Bone marrow (tissue), 2 donors: ENCODE measurements at regions not wholly inside any gene's neighbourhood (a gene's known extent, or its start where the extent isn't known, plus 50 kb on each side); places are given as distances from the start of the nearest gene placed in this dataset.

Experiments used
- DNase-seq, 2 donors: peaks; one replicate each; lab custom pipeline; 2025; lab: John Stamatoyannopoulos, UW

GRCh38 chr22:22075382-22076163, 93.0 kb upstream of the TOP3B start:
- no peak for DNase-seq

GRCh38 chr22:22074634-22075381, 92.2 kb upstream of the TOP3B start:
- no peak for DNase-seq

- no peak for DNase-seq
These were observed 91.4 kb upstream of the TOP3B start for GRCh38 chr22:22073769-22074561.

- DNase-seq = no peak
These were observed 89.7 kb upstream of the TOP3B start for GRCh38 chr22:22072169-22072836.

- no peak for DNase-seq
These were observed 88.9 kb upstream of the TOP3B start for GRCh38 chr22:22071455-22071854.

- no peak for DNase-seq
These were observed 87.8 kb upstream of the TOP3B start for GRCh38 chr22:22070371-22070824.

- no peak for DNase-seq
These were observed 87.1 kb upstream of the TOP3B start for GRCh38 chr22:22069450-22070370.

- no peak for DNase-seq
These were observed 86.1 kb upstream of the TOP3B start for GRCh38 chr22:22068657-22069056.

GRCh38 chr22:22068025-22068424, 85.4 kb upstream of the TOP3B start:
- DNase-seq = no peak

GRCh38 chr22:22067192-22067591, 84.6 kb upstream of the TOP3B start:
- no peak for DNase-seq

GRCh38 chr22:22064580-22064979, 82.0 kb upstream of the TOP3B start:
- no peak for DNase-seq

- no peak for DNase-seq
These were observed 79.8 kb upstream of the TOP3B start for GRCh38 chr22:22062306-22062793.

GRCh38 chr22:22061085-22062077, 78.8 kb upstream of the TOP3B start:
- no peak for DNase-seq

GRCh38 chr22:22060200-22061084, 77.9 kb upstream of the TOP3B start:
- peak in 1 of 2 donors; percentile 36 for DNase-seq

GRCh38 chr22:22059291-22060002, 76.9 kb upstream of the TOP3B start:
- no peak for DNase-seq

- no peak for DNase-seq
These were observed 76.2 kb upstream of the TOP3B start for GRCh38 chr22:22058633-22059290.
